Esophagus muscularis mucosa (tissue), 3 donors: ENCODE measurements at regions not wholly inside any gene's neighbourhood (a gene's known extent, or its start where the extent isn't known, plus 50 kb on each side); places are given as distances from the start of the nearest gene placed in this dataset.

Source experiments
- CTCF ChIP-seq, 3 experiments: fragments of 200-600 bp in 2 of 3; fragments of 450-650 bp in 1 of 3; sonication (generic) in 2 of 3; IDR thresholded peaks; one replicate each; pipeline ENCODE4 v1.5.1; 2017 to 2019; ENCODE audit warnings: antibody characterized with exemption in 3 of 3, mild to moderate bottlenecking in 2 of 3, moderate library complexity in 1 of 3
- POLR2A ChIP-seq: fragments of 450-650 bp; IDR thresholded peaks from one replicate; pipeline ENCODE4 v1.6.1; 2017; ENCODE audit warnings: antibody characterized with exemption, moderate library complexity, mild to moderate bottlenecking, low read depth
- POLR2AphosphoS5 ChIP-seq, 2 donors: sonication (generic); formaldehyde crosslinking; IDR thresholded peaks; one replicate each; pipeline ENCODE4 v1.6.1; 2017; ENCODE audit warnings: antibody characterized with exemption in 2 of 2

DNA sequence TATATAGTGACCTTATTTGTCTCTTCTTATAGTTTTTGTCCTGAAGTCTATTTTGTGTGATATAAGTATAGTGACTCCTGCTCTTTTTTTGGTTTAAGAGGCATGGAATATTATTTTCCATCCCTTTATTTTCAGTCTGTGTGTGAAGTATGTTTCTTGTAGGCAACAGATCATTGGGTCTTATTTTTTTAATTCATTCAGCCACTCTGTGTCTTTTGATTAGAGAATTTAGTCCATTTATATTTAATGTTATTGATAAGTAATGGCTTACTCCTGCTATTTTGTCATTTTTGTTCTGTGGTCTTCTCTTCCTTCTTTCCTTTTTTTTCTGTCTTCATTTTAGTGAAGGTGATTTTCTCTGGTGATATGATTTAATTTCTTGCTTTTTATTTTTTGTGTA lies 51.4 kb upstream of the TOP1 start:
- TF ChIP-seq POLR2AphosphoS5 (IDR thresholded peaks at IDR 0.05): no peak
- no peak for TF ChIP-seq POLR2A
- no peak for TF ChIP-seq CTCF (IDR thresholded peaks at IDR 0.05)
